DND-41 (cell line): ENCODE measurements at regions not wholly inside any gene's neighbourhood (a gene's known extent, or its start where the extent isn't known, plus 50 kb on each side); places are given as distances from the start of the nearest gene placed in this dataset.

Experiments
- ATAC-seq: fragments of 200-7000 bp; cut with Tn5 transposase; 3 replicates; pipeline ENCODE4 v1.9.1; 2021; ENCODE audit warnings: low read depth; ENCODE audit not compliant: insufficient read depth
- DNase-seq: peaks from one replicate; pipeline ENCODE4 v3.0.0-alpha.2; 2020
- H2AFZ ChIP-seq: 2 replicates; pipeline ENCODE4 v1.6.0; 2012; ENCODE audit warnings: low read depth, low read length
- H3K27ac ChIP-seq: 2 replicates; pipeline ENCODE4 v1.5.1; 2012; ENCODE audit warnings: low read length, inconsistent platforms
- H3K27me3 ChIP-seq: fragments of 200-600 bp; sonication (generic); 2 replicates; pipeline ENCODE4 v1.6.0; 2012; ENCODE audit warnings: low read length, mild to moderate bottlenecking, inconsistent platforms; ENCODE audit not compliant: insufficient read depth, poor library complexity
- H3K36me3 ChIP-seq: 2 replicates; pipeline ENCODE4 v1.5.1; 2012; ENCODE audit warnings: low read length, inconsistent platforms; ENCODE audit not compliant: insufficient read depth
- H3K4me1 ChIP-seq: 2 replicates; pipeline ENCODE4 v1.5.1; 2012; ENCODE audit warnings: mild to moderate bottlenecking, low read length; ENCODE audit not compliant: insufficient read depth
- H3K4me2 ChIP-seq: 2 replicates; pipeline ENCODE4 v1.6.0; 2012; ENCODE audit warnings: mild to moderate bottlenecking, moderate library complexity, low read length, inconsistent platforms; ENCODE audit not compliant: insufficient read depth
- H3K4me3 ChIP-seq, 2 experiments: fragments of 200-600 bp in 1 of 2; shearing (Covaris generic) in 1 of 2; 2 replicates each; pipeline ENCODE4 v1.5.1; 2012 to 2016; ENCODE audit warnings: inconsistent platforms in 2 of 2, low read length in 2 of 2, mild to moderate bottlenecking in 2 of 2, low read depth in 1 of 2, moderate library complexity in 1 of 2
- H3K79me2 ChIP-seq: 2 replicates; pipeline ENCODE4 v1.6.0; 2012; ENCODE audit warnings: low read length, inconsistent platforms; ENCODE audit not compliant: insufficient read depth
- H3K9ac ChIP-seq: 2 replicates; pipeline ENCODE4 v1.6.0; 2012; ENCODE audit warnings: low read depth, mild to moderate bottlenecking, inconsistent platforms, low read length, moderate library complexity
- H3K9me3 ChIP-seq: 2 replicates; pipeline ENCODE4 v1.5.1; 2012; ENCODE audit warnings: low read length, moderate library complexity, mild to moderate bottlenecking, inconsistent platforms; ENCODE audit not compliant: insufficient read depth, severe bottlenecking
- H4K20me1 ChIP-seq: 2 replicates; pipeline ENCODE4 v1.6.0; 2012; ENCODE audit warnings: low read length; ENCODE audit not compliant: insufficient read depth
- CTCF ChIP-seq: IDR thresholded peaks from 2 replicates; pipeline ENCODE4 v1.5.1; 2012; ENCODE audit warnings: borderline replicate concordance, low read length, moderate library complexity, mild to moderate bottlenecking; ENCODE audit not compliant: poor library complexity, severe bottlenecking; ENCODE audit errors: extremely low read depth
- EZH2 ChIP-seq: IDR thresholded peaks from 3 replicates; pipeline ENCODE4 v1.6.1; 2012; ENCODE audit warnings: borderline replicate concordance, low read depth, mild to moderate bottlenecking, moderate library complexity, low read length, inconsistent platforms; ENCODE audit not compliant: severe bottlenecking

- Histone ChIP-seq H3K36me3 (no peaks in the 10 kb centered on the region), H2AFZ (no peak overlapping the region), H3K27me3 (no peaks in the 10 kb centered on the region), H3K4me1 (no peaks in the 10 kb centered on the region), H3K4me2 (no peak overlapping the region), H3K4me3 (no peak overlapping the region), H3K79me2 (no peaks in the 10 kb centered on the region), H3K9me3 (no peaks in the 10 kb centered on the region), H3K27ac (no peak overlapping the region), H3K9ac (no peak overlapping the region), H4K20me1 (no peaks in the 10 kb centered on the region)
- TF ChIP-seq EZH2 (no peak), CTCF (no peak)
- no peak for DNase-seq
- no peak for ATAC-seq
Observed at GRCh38 chrX:125977851-125978250, 188.2 kb downstream of the DCAF12L2 start.

- H3K27me3 ChIP-seq: no peaks in the 10 kb centered on the region
- DNase-seq (no peak), ATAC-seq (no peak)
- no peak for TF ChIP-seq EZH2
- TF ChIP-seq CTCF: peak; percentile 51
- no peaks in the 10 kb centered on the region for H3K79me2 ChIP-seq
- H3K9me3 ChIP-seq: no peaks in the 10 kb centered on the region
- no peak overlapping the region for H3K9ac ChIP-seq
- H3K4me2 ChIP-seq: no peak overlapping the region
- H3K4me3 ChIP-seq: no peak overlapping the region
- no peaks in the 10 kb centered on the region for H3K4me1 ChIP-seq
- H2AFZ ChIP-seq: no peak overlapping the region
- H4K20me1 ChIP-seq: no peaks in the 10 kb centered on the region
- no peak overlapping the region for H3K27ac ChIP-seq
- H3K36me3 ChIP-seq: no peaks in the 10 kb centered on the region
Observed at GRCh38 chrX:125998432-125998831, 167.7 kb downstream of the DCAF12L2 start.

GRCh38 chrX:126027229-126027628 is 138.9 kb downstream of the DCAF12L2 start:
- no peak for ATAC-seq
- Histone ChIP-seq H3K4me3 (no peak overlapping the region), H2AFZ (no peak overlapping the region), H3K4me2 (no peak overlapping the region), H4K20me1 (no peaks in the 10 kb centered on the region), H3K36me3 (no peaks in the 10 kb centered on the region), H3K9me3 (no peaks in the 10 kb centered on the region), H3K79me2 (no peaks in the 10 kb centered on the region), H3K27me3 (no peaks in the 10 kb centered on the region), H3K27ac (no peak overlapping the region), H3K4me1 (no peaks in the 10 kb centered on the region), H3K9ac (no peak overlapping the region)
- TF ChIP-seq CTCF: no peak
- TF ChIP-seq EZH2: no peak
- DNase-seq: no peak

- Histone ChIP-seq H3K9ac (no peak overlapping the region), H3K36me3 (no peaks in the 10 kb centered on the region), H3K4me3 (no peak overlapping the region), H3K9me3 (no peaks in the 10 kb centered on the region), H3K27me3 (no peaks in the 10 kb centered on the region), H3K4me1 (no peaks in the 10 kb centered on the region), H3K4me2 (no peak overlapping the region), H3K27ac (no peak overlapping the region), H4K20me1 (no peaks in the 10 kb centered on the region), H2AFZ (no peak overlapping the region), H3K79me2 (no peaks in the 10 kb centered on the region)
- DNase-seq (no peak), ATAC-seq (no peak)
- TF ChIP-seq CTCF (no peak), EZH2 (no peak)
Observed at GRCh38 chrX:126030021-126030420, 136.1 kb downstream of the DCAF12L2 start.
